H9 (cell line): ENCODE measurements at regions not wholly inside any gene's neighbourhood (a gene's known extent, or its start where the extent isn't known, plus 50 kb on each side); places are given as distances from the start of the nearest gene placed in this dataset.

Experiments
- DNase-seq: peaks from one replicate; pipeline ENCODE4 v3.0.0-alpha.2; 2017
- H2AFZ ChIP-seq: one replicate; pipeline ENCODE4 v1.6.1; 2013; ENCODE audit warnings: mild to moderate bottlenecking, low read length, control low read depth, moderate library complexity
- H2AK5ac ChIP-seq: 2 replicates; pipeline ENCODE4 v1.6.1; 2013; ENCODE audit warnings: low read length, control low read depth, mixed read lengths; ENCODE audit not compliant: insufficient read length
- H2BK120ac ChIP-seq: one replicate; pipeline ENCODE4 v1.6.1; 2013; ENCODE audit warnings: low read depth, mild to moderate bottlenecking, low read length, control low read depth, inconsistent platforms; ENCODE audit not compliant: poor library complexity, severe bottlenecking
- H2BK12ac ChIP-seq: 2 replicates; pipeline ENCODE4 v1.6.1; 2013; ENCODE audit warnings: low read length, control low read depth, mixed read lengths, low read depth; ENCODE audit not compliant: insufficient read length
- H2BK15ac ChIP-seq: 2 replicates; pipeline ENCODE4 v1.6.1; 2013; ENCODE audit warnings: low read depth, low read length, control low read depth
- H2BK20ac ChIP-seq: one replicate; pipeline ENCODE4 v1.6.1; 2013; ENCODE audit warnings: low read depth, mild to moderate bottlenecking, low read length, control low read depth, inconsistent platforms; ENCODE audit not compliant: poor library complexity, severe bottlenecking
- H2BK5ac ChIP-seq: 2 replicates; pipeline ENCODE4 v1.6.1; 2013; ENCODE audit warnings: low read length, control low read depth, mixed read lengths; ENCODE audit not compliant: insufficient read length
- H3K14ac ChIP-seq: 2 replicates; pipeline ENCODE4 v1.6.1; 2013; ENCODE audit warnings: low read length, control low read depth; ENCODE audit not compliant: insufficient read depth
- H3K18ac ChIP-seq: 2 replicates; pipeline ENCODE4 v1.6.1; 2013; ENCODE audit warnings: low read depth, mild to moderate bottlenecking, mixed read lengths, low read length, control low read depth; ENCODE audit not compliant: insufficient read length
- H3K23ac ChIP-seq: 2 replicates; pipeline ENCODE4 v1.6.1; 2013; ENCODE audit warnings: low read length, control low read depth, mixed read lengths, low read depth; ENCODE audit not compliant: insufficient read length
- H3K23me2 ChIP-seq: 2 replicates; pipeline ENCODE4 v1.6.1; 2013; ENCODE audit warnings: low read depth, mild to moderate bottlenecking, mixed read lengths, low read length, control low read depth; ENCODE audit not compliant: insufficient read length, poor library complexity, severe bottlenecking
- H3K27ac ChIP-seq: 2 replicates; pipeline ENCODE4 v1.5.1; 2013; ENCODE audit warnings: low read length, control low read depth, mixed read lengths, low read depth; ENCODE audit not compliant: insufficient read length
- H3K27me3 ChIP-seq: 2 replicates; pipeline ENCODE4 v1.6.1; 2013; ENCODE audit warnings: low read length, control low read depth, inconsistent platforms; ENCODE audit not compliant: insufficient read depth
- H3K4ac ChIP-seq: 2 replicates; pipeline ENCODE4 v1.6.1; 2013; ENCODE audit warnings: low read depth, mild to moderate bottlenecking, control low read depth, inconsistent platforms, low read length, moderate library complexity
- H3K4me1 ChIP-seq: 2 replicates; pipeline ENCODE4 v1.6.1; 2013; ENCODE audit warnings: low read length, control low read depth, inconsistent platforms; ENCODE audit not compliant: insufficient read depth
- H3K4me2 ChIP-seq: 2 replicates; pipeline ENCODE4 v1.6.1; 2013; ENCODE audit warnings: low read length, control low read depth, mixed read lengths; ENCODE audit not compliant: insufficient read length, insufficient read depth
- H3K56ac ChIP-seq: 2 replicates; pipeline ENCODE4 v1.6.1; 2013; ENCODE audit warnings: low read depth, mild to moderate bottlenecking, mixed read lengths, low read length, control low read depth; ENCODE audit not compliant: insufficient read length
- H3K79me1 ChIP-seq: 2 replicates; pipeline ENCODE4 v1.6.1; 2013; ENCODE audit warnings: low read depth, mild to moderate bottlenecking, moderate library complexity, low read length, control low read depth, inconsistent platforms; ENCODE audit not compliant: insufficient read depth, poor library complexity, severe bottlenecking
- H3K79me2 ChIP-seq: 2 replicates; pipeline ENCODE4 v1.6.1; 2013; ENCODE audit warnings: low read length, control low read depth, inconsistent platforms; ENCODE audit not compliant: insufficient read depth
- H3K9ac ChIP-seq: 2 replicates; pipeline ENCODE4 v1.6.1; 2013; ENCODE audit warnings: low read length, control low read depth, mixed read lengths; ENCODE audit not compliant: insufficient read length; ENCODE audit errors: extremely low read depth
- H3K9me3 ChIP-seq: one replicate; pipeline ENCODE4 v1.6.1; 2013; ENCODE audit warnings: low read depth, low read length, inconsistent platforms; ENCODE audit not compliant: control insufficient read depth
- H3T11ph ChIP-seq: one replicate; pipeline ENCODE4 v1.6.1; 2013; ENCODE audit warnings: mild to moderate bottlenecking, low read length, control low read depth, inconsistent platforms
- H4K20me1 ChIP-seq: one replicate; pipeline ENCODE4 v1.6.1; 2013; ENCODE audit not compliant: control insufficient read depth, insufficient read length, insufficient read depth
- H4K5ac ChIP-seq: 2 replicates; pipeline ENCODE4 v1.6.1; 2013; ENCODE audit warnings: low read depth, mild to moderate bottlenecking, mixed read lengths, low read length, control low read depth; ENCODE audit not compliant: insufficient read length
- H4K8ac ChIP-seq: replicated peaks from 2 replicates; pipeline ENCODE4 v1.6.1; 2013; ENCODE audit warnings: low read length, control low read depth, mixed read lengths, low read depth; ENCODE audit not compliant: insufficient read length
- H4K91ac ChIP-seq: 2 replicates; pipeline ENCODE4 v1.6.1; 2013; ENCODE audit warnings: low read depth, mild to moderate bottlenecking, moderate library complexity, mixed read lengths, low read length, control low read depth; ENCODE audit not compliant: insufficient read length
- H3K27ac Mint-ChIP-seq, 3 experiments: 2 replicates in 2 of 3; 3 replicates in 1 of 3; pipeline ENCODE4 v1.8.0; 2020 to 2021; ENCODE audit warnings: mixed read lengths in 3 of 3, mild to moderate bottlenecking in 1 of 3, moderate library complexity in 1 of 3
- H3K27me3 Mint-ChIP-seq: 2 replicates; pipeline ENCODE4 v1.8.0; 2021; ENCODE audit warnings: low read depth, mild to moderate bottlenecking, moderate library complexity, mixed read lengths
- H3K36me3 Mint-ChIP-seq, 3 experiments: 2 replicates in 2 of 3; 3 replicates in 1 of 3; pipeline ENCODE4 v1.8.0; 2020 to 2021; ENCODE audit warnings: low read depth in 3 of 3, mixed read lengths in 3 of 3; ENCODE audit not compliant: insufficient read depth in 1 of 3
- H3K4me1 Mint-ChIP-seq, 2 experiments: 2 replicates each; pipeline ENCODE4 v1.8.0; 2020; ENCODE audit warnings: mixed read lengths in 2 of 2
- H3K4me3 Mint-ChIP-seq, 2 experiments: 2 replicates in 1 of 2; 3 replicates in 1 of 2; pipeline ENCODE4 v1.8.0; 2020 to 2021; ENCODE audit warnings: mild to moderate bottlenecking in 2 of 2, mixed read lengths in 2 of 2, moderate library complexity in 1 of 2
- H3K9me3 Mint-ChIP-seq, 2 experiments: 2 replicates in 1 of 2; 3 replicates in 1 of 2; pipeline ENCODE4 v1.8.0; 2020; ENCODE audit warnings: mild to moderate bottlenecking in 2 of 2, mixed read lengths in 2 of 2, moderate library complexity in 1 of 2
- CTCF ChIP-seq: fragments of 200-600 bp; sonication (generic); conservative IDR thresholded peaks from 3 replicates; pipeline ENCODE4 v1.8.0; 2021; ENCODE audit warnings: antibody characterized with exemption, mild to moderate bottlenecking
- WGBS: extraction: QIAGEN DNeasy Blood & Tissue Kit; methylation state at CpG from one replicate; pipeline ENCODE4 v1.1.7; 2013; ENCODE audit warnings: missing lambda C conversion rate, low lambda C conversion rate, mixed read lengths; ENCODE audit not compliant: insufficient read length; ENCODE audit errors: extremely low coverage; 5-methylcytosine and 5-hydroxymethylcytosine counted together

DNA sequence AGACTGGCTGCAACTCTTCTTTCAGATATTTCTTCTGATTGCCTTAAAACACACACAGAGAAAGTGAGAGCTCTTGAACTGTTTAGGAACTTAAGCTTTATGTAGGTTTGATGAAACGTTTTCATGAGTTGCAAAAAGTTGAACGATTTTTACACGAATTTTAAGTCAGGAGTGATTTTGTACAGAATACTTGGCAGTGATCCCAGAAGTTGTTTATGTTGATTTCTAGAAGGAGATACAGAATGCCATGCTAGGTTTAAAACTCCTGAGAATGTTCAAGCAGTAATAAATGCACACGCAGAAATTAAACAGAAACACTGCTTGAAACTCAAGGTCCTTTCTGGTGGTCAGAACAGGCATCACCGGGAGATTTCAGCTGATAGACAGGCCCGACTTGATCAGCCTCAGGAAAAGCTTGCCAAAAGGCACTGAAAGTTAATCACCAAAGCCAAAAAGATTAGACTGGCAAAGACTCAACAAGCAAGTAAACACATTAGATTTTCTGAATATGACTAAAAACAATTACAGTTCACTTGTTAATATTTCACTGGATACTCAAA is 123.1 kb downstream of the SOCS6 start:
- H2AFZ ChIP-seq, result no peak overlapping the region
- no peak overlapping the region for H2BK5ac ChIP-seq
- H2AK5ac ChIP-seq, result no peak overlapping the region
- H3K56ac ChIP-seq, result no peak overlapping the region
- no peaks in the 10 kb centered on the region for H3K23me2 ChIP-seq
- no peaks in the 10 kb centered on the region; a peak in 1 of 7 replicates for H3K36me3 Mint-ChIP-seq
- H3K23ac ChIP-seq, result no peak overlapping the region
- H3K79me1 ChIP-seq, result no peaks in the 10 kb centered on the region
- no peaks in the 10 kb centered on the region for H3K27me3 ChIP-seq
- H4K20me1 ChIP-seq, result no peaks in the 10 kb centered on the region
- H3K27me3 Mint-ChIP-seq, result no peaks in the 10 kb centered on the region
- DNase-seq, result no peak
- no CpG with 5 or more reads among the region's 6 CpGs for WGBS
- H3K27ac ChIP-seq, result no peak overlapping the region
- no peak overlapping the region for H2BK120ac ChIP-seq
- no peak overlapping the region for H3T11ph ChIP-seq
- H3K27ac Mint-ChIP-seq, result no peak overlapping the region
- H3K9me3 ChIP-seq, result no peaks in the 10 kb centered on the region
- no peak overlapping the region for H3K4me2 ChIP-seq
- H3K14ac ChIP-seq, result no peak overlapping the region
- H2BK20ac ChIP-seq, result no peak overlapping the region
- no peak overlapping the region for H3K4ac ChIP-seq
- H4K8ac ChIP-seq, result no peak overlapping the region
- H3K4me1 ChIP-seq, result no peaks in the 10 kb centered on the region
- H4K91ac ChIP-seq, result no peak overlapping the region
- no peaks in the 10 kb centered on the region for H3K4me1 Mint-ChIP-seq
- no peaks in the 10 kb centered on the region for H3K9me3 Mint-ChIP-seq
- no peak overlapping the region for H4K5ac ChIP-seq
- TF ChIP-seq CTCF, result no peak
- H3K9ac ChIP-seq, result no peak overlapping the region
- H2BK15ac ChIP-seq, result no peak overlapping the region
- H2BK12ac ChIP-seq, result no peak overlapping the region
- H3K79me2 ChIP-seq, result no peaks in the 10 kb centered on the region
- H3K18ac ChIP-seq, result no peak overlapping the region
- H3K4me3 Mint-ChIP-seq, result no peak overlapping the region
